ENCODE measurements at regions not wholly inside any gene's neighbourhood (a gene's known extent, or its start where the extent isn't known, plus 50 kb on each side); places are given as distances from the start of the nearest gene placed in this dataset.

- no peaks in the 10 kb centered on the region for H3F3A ChIP-seq (replicated peaks; ENCODE audit: insufficient read depth)
- H3K9me3 ChIP-seq = no peaks in the 10 kb centered on the region
- TF ChIP-seq CHD2 (IDR thresholded peaks at IDR 0.05; ENCODE audit: low read length, partially characterized antibody) = no peak
- no peak for TF ChIP-seq NRF1 (IDR thresholded peaks at IDR 0.05; ENCODE audit: low read depth, low read length)
- no peak for TF ChIP-seq GATA2 (CRISPR knock-in tag; IDR thresholded peaks at IDR 0.05)
- no peak for TF ChIP-seq TAF1 (IDR thresholded peaks at IDR 0.05; ENCODE audit: borderline replicate concordance, low read depth, low read length)
- no peak for TF ChIP-seq MAX (IDR thresholded peaks at IDR 0.05; ENCODE audit: low read depth)
- TF ChIP-seq TCF12 (IDR thresholded peaks at IDR 0.05) = no peak
- TF ChIP-seq CTCF (IDR thresholded peaks at IDR 0.05) = no peak
- no peak for TF ChIP-seq EP300 (IDR thresholded peaks at IDR 0.05; ENCODE audit: borderline replicate concordance in 1 of 2, low read depth in 1 of 2, low read length in 1 of 2)
- no peak for TF ChIP-seq ELF1 (IDR thresholded peaks at IDR 0.05)
- TF ChIP-seq FOSL2 (IDR thresholded peaks at IDR 0.05; ENCODE audit: borderline replicate concordance, low read depth) = no peak
- no peak for TF ChIP-seq RFX5 (IDR thresholded peaks at IDR 0.05; ENCODE audit: low read length)
- TF ChIP-seq SMC3 (IDR thresholded peaks at IDR 0.05; ENCODE audit: low read depth, low read length) = no peak
- no peak for TF ChIP-seq POLR2AphosphoS5 (IDR thresholded peaks at IDR 0.05; ENCODE audit: low read depth, low read length)
- TF ChIP-seq PBX3 (IDR thresholded peaks at IDR 0.05) = no peak
- no peak for TF ChIP-seq MEF2A (IDR thresholded peaks at IDR 0.05; ENCODE audit: borderline replicate concordance, low read depth)
- no peak for TF ChIP-seq TEAD4 (IDR thresholded peaks at IDR 0.05; ENCODE audit: borderline replicate concordance, insufficient read depth)
- TF ChIP-seq YY1 (IDR thresholded peaks at IDR 0.05; ENCODE audit: low read depth) = no peak
- TF ChIP-seq, protein P1, sequence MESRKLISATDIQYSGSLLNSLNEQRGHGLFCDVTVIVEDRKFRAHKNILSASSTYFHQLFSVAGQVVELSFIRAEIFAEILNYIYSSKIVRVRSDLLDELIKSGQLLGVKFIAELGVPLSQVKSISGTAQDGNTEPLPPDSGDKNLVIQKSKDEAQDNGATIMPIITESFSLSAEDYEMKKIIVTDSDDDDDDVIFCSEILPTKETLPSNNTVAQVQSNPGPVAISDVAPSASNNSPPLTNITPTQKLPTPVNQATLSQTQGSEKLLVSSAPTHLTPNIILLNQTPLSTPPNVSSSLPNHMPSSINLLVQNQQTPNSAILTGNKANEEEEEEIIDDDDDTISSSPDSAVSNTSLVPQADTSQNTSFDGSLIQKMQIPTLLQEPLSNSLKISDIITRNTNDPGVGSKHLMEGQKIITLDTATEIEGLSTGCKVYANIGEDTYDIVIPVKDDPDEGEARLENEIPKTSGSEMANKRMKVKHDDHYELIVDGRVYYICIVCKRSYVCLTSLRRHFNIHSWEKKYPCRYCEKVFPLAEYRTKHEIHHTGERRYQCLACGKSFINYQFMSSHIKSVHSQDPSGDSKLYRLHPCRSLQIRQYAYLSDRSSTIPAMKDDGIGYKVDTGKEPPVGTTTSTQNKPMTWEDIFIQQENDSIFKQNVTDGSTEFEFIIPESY (IDR thresholded peaks at IDR 0.05; ENCODE audit: borderline replicate concordance, low read depth) = no peak
- no peak for TF ChIP-seq SIN3A (IDR thresholded peaks at IDR 0.05; ENCODE audit: borderline replicate concordance, low read depth, low read length)
- TF ChIP-seq USF2 (IDR thresholded peaks at IDR 0.05; ENCODE audit: borderline replicate concordance, low read depth, low read length) = no peak
- CTCF ChIA-PET = no interaction called here
- no peaks in the 10 kb centered on the region for H3K4me1 ChIP-seq (ENCODE audit: control insufficient read depth in 1 of 2, insufficient read depth in 2 of 2, low read depth in 1 of 2, low read length in 1 of 2)
- no peak overlapping the region for H3K27ac ChIP-seq (ENCODE audit: low read depth in 2 of 2, low read length in 1 of 2)
- H3K4me3 ChIP-seq (ENCODE audit: low read depth in 2 of 2, low read length in 1 of 2) = no peak overlapping the region
- H3K79me2 ChIP-seq (ENCODE audit: insufficient read depth) = no peaks in the 10 kb centered on the region
- 18% methylated on average over 4 of the region's 4 CpGs for WGBS (ENCODE audit: low lambda C conversion rate)
- no peaks in the 10 kb centered on the region for H3K27me3 ChIP-seq (ENCODE audit: insufficient read depth)
- no peaks in the 10 kb centered on the region for H3K36me3 ChIP-seq (replicated peaks in 1 of 2; ENCODE audit: control insufficient read depth in 1 of 2, insufficient read depth in 2 of 2, low read length in 1 of 2)
- POLR2A ChIA-PET = no interaction called here
- H3K9me2 ChIP-seq = no peaks in the 10 kb centered on the region
- H2AFZ ChIP-seq (ENCODE audit: low read depth) = no peak overlapping the region
- no peaks in the 10 kb centered on the region for H4K20me1 ChIP-seq (ENCODE audit: insufficient read depth)
- H3K4me2 ChIP-seq = no peak overlapping the region
- DNase-seq = no peak
- H3K9ac ChIP-seq = no peak overlapping the region
Measured at GRCh38 chr18:51498085-51498855, 300.8 kb upstream of the MEX3C start.

All from SK-N-SH (cell line).